SU-DHL-6 (cell line): ENCODE measurements at regions not wholly inside any gene's neighbourhood (a gene's known extent, or its start where the extent isn't known, plus 50 kb on each side); places are given as distances from the start of the nearest gene placed in this dataset.

Experiments used
- H2AFZ ChIP-seq: fragments of 200-600 bp; sonication (generic); 2 replicates; pipeline ENCODE4 v1.6.1; 2014; ENCODE audit warnings: low read depth, mild to moderate bottlenecking, moderate library complexity, mixed read lengths, antibody characterized with exemption, low read length; ENCODE audit not compliant: severe bottlenecking
- H3F3A ChIP-seq: fragments of 200-600 bp; shearing (Covaris generic); 2 replicates; pipeline ENCODE4 v1.6.0; 2016; ENCODE audit warnings: antibody characterized with exemption, mild to moderate bottlenecking; ENCODE audit not compliant: insufficient read depth
- H3K27ac ChIP-seq: fragments of 200-600 bp; sonication (generic); 2 replicates; pipeline ENCODE4 v1.5.1; 2016; ENCODE audit warnings: low read depth, mild to moderate bottlenecking, low read length, moderate library complexity, mixed read lengths
- H3K27me3 ChIP-seq: fragments of 200-600 bp; sonication (generic), shearing (Covaris generic); 2 replicates; pipeline ENCODE4 v1.6.0; 2014; ENCODE audit warnings: mild to moderate bottlenecking, low read length
- H3K36me3 ChIP-seq: fragments of 200-600 bp; sonication (generic); 2 replicates; pipeline ENCODE4 v1.6.1; 2014; ENCODE audit warnings: mild to moderate bottlenecking, low read length, mixed read lengths
- H3K4me2 ChIP-seq: fragments of 300-600, 200-600 bp; shearing (Covaris generic), sonication (generic); 2 replicates; pipeline ENCODE4 v1.6.0; 2014; ENCODE audit warnings: low read length, low read depth, mild to moderate bottlenecking; ENCODE audit not compliant: poor library complexity, severe bottlenecking
- H3K4me3 ChIP-seq: fragments of 200-600 bp; sonication (generic); 2 replicates; pipeline ENCODE4 v1.5.1; 2014; ENCODE audit warnings: antibody characterized with exemption, low read length, mild to moderate bottlenecking, mixed read lengths; ENCODE audit not compliant: insufficient read depth, poor library complexity, severe bottlenecking
- H3K79me2 ChIP-seq: fragments of 200-600 bp; sonication (generic); 2 replicates; pipeline ENCODE4 v1.6.1; 2014; ENCODE audit warnings: mild to moderate bottlenecking, low read length, moderate library complexity; ENCODE audit not compliant: insufficient read depth
- H3K9ac ChIP-seq: fragments of 200-600 bp; sonication (generic); 2 replicates; pipeline ENCODE4 v1.7.0; 2014; ENCODE audit warnings: mild to moderate bottlenecking, low read length
- H3K9me2 ChIP-seq: fragments of 200-600 bp; sonication (generic); replicated peaks from 2 replicates; pipeline ENCODE4 v1.6.1; 2014; ENCODE audit warnings: low read length; ENCODE audit not compliant: insufficient read depth
- H3K9me3 ChIP-seq: fragments of 200-600 bp; sonication (generic); 2 replicates; pipeline ENCODE4 v1.6.1; 2014; ENCODE audit warnings: low read length, mixed read lengths; ENCODE audit not compliant: insufficient read depth
- H4K20me1 ChIP-seq: fragments of 200-600 bp; sonication (generic); 2 replicates; pipeline ENCODE4 v1.6.1; 2014; ENCODE audit warnings: low read depth, mild to moderate bottlenecking, antibody characterized with exemption, low read length, moderate library complexity, mixed read lengths
- CTCF ChIP-seq: fragments of 200-600 bp; sonication (generic); IDR thresholded peaks from one replicate; pipeline ENCODE4 v1.5.1; 2017; ENCODE audit warnings: antibody characterized with exemption, mild to moderate bottlenecking, low read length, moderate library complexity; ENCODE audit not compliant: insufficient read depth, poor library complexity, severe bottlenecking
- EZH2phosphoT487 ChIP-seq: fragments of 200-600 bp; sonication (generic), shearing (Covaris generic); conservative IDR thresholded peaks from 2 replicates; pipeline ENCODE4 v1.6.1; 2018; ENCODE audit warnings: mild to moderate bottlenecking, antibody characterized with exemption, low read length, moderate library complexity, mixed read lengths

GRCh38 chr1:68800182-68800581, 303.3 kb upstream of the DEPDC1 start:
- Histone ChIP-seq H3K36me3 (no peaks in the 10 kb centered on the region), H3K27ac (no peak overlapping the region), H3K27me3 (no peaks in the 10 kb centered on the region), H3K79me2 (no peaks in the 10 kb centered on the region), H3K9ac (no peak overlapping the region), H4K20me1 (no peaks in the 10 kb centered on the region), H2AFZ (no peak overlapping the region), H3K4me2 (no peak overlapping the region), H3F3A (no peaks in the 10 kb centered on the region), H3K9me2 (0 out of 2 replicates have a peak, but pooled peaks cover 3% of the 10 kb centered on the region), H3K9me3 (no peaks in the 10 kb centered on the region), H3K4me3 (no peak overlapping the region)
- TF ChIP-seq EZH2phosphoT487 = no peak
- TF ChIP-seq CTCF = no peak

GRCh38 chr1:68801440-68801839, 304.6 kb upstream of the DEPDC1 start:
- Histone ChIP-seq H3K9me2 (0 out of 2 replicates have a peak, but pooled peaks cover 2% of the 10 kb centered on the region), H3K27me3 (no peaks in the 10 kb centered on the region), H3K4me2 (no peak overlapping the region), H3K79me2 (no peaks in the 10 kb centered on the region), H3K9ac (no peak overlapping the region), H3K4me3 (no peak overlapping the region), H3K36me3 (no peaks in the 10 kb centered on the region), H3K27ac (no peak overlapping the region), H2AFZ (no peak overlapping the region), H4K20me1 (no peaks in the 10 kb centered on the region), H3F3A (no peaks in the 10 kb centered on the region), H3K9me3 (no peaks in the 10 kb centered on the region)
- TF ChIP-seq EZH2phosphoT487 (no peak), CTCF (no peak)

GRCh38 chr1:68805097-68805641, 308.3 kb upstream of the DEPDC1 start:
- H3K79me2 ChIP-seq = no peaks in the 10 kb centered on the region
- no peak overlapping the region for H3K4me3 ChIP-seq
- no peak overlapping the region for H3K9ac ChIP-seq
- no peaks in the 10 kb centered on the region for H4K20me1 ChIP-seq
- TF ChIP-seq CTCF (no peak), EZH2phosphoT487 (no peak)
- no peaks in the 10 kb centered on the region; the same call in 1 of the 2 replicates for H3K9me3 ChIP-seq
- no peak overlapping the region for H3K4me2 ChIP-seq
- H3K9me2 ChIP-seq = no peaks in the 10 kb centered on the region
- no peaks in the 10 kb centered on the region for H3K27me3 ChIP-seq
- H3K27ac ChIP-seq = no peak overlapping the region
- no peaks in the 10 kb centered on the region for H3F3A ChIP-seq
- H3K36me3 ChIP-seq = no peaks in the 10 kb centered on the region
- no peak overlapping the region for H2AFZ ChIP-seq
